Testis (tissue), 2 donors: ENCODE measurements at regions not wholly inside any gene's neighbourhood (a gene's known extent, or its start where the extent isn't known, plus 50 kb on each side); places are given as distances from the start of the nearest gene placed in this dataset.

Experiments
- DNase-seq: peaks from one replicate; pipeline ENCODE4 v3.0.0-alpha.2; 2019
- H3K27ac ChIP-seq, 2 donors: fragments of 200-600 bp; sonication (generic); one replicate each; pipeline ENCODE4 v1.5.1; 2019
- H3K27me3 ChIP-seq: fragments of 200-600 bp; sonication (generic); one replicate; pipeline ENCODE4 v1.5.1; 2019
- H3K36me3 ChIP-seq: fragments of 200-600 bp; sonication (generic); one replicate; pipeline ENCODE4 v1.5.1; 2017; ENCODE audit warnings: low read depth; ENCODE audit errors: missing control alignments
- H3K4me1 ChIP-seq: fragments of 200-600 bp; sonication (generic); one replicate; pipeline ENCODE4 v1.5.1; 2019
- H3K4me3 ChIP-seq, 2 donors: fragments of 200-600 bp; sonication (generic); one replicate each; pipeline ENCODE4 v1.5.1; 2017 to 2019
- H3K9me3 ChIP-seq: fragments of 200-600 bp; sonication (generic); one replicate; pipeline ENCODE4 v1.5.1; 2017
- POLR2A ChIP-seq: fragments of 450-650 bp; IDR thresholded peaks from one replicate; pipeline ENCODE4 v1.6.1; 2017; ENCODE audit warnings: antibody characterized with exemption, mild to moderate bottlenecking, moderate library complexity
- WGBS, 2 donors: methylation state at CpG; one replicate each; pipeline ENCODE4 v1.1.5; 2018; 5-methylcytosine and 5-hydroxymethylcytosine counted together
- intact Hi-C: fragments of 100-400 bp; cut with DNase I; formaldehyde crosslinking; loops from one replicate; pipeline ENCODE4 v1.15.1; 2023; ENCODE audit warnings: low total_unique reads
- TF ChIP-seq, protein P1 (sequence below), 3 experiments: fragments of 450-650 bp in 2 of 3; fragments of 200-600 bp in 1 of 3; sonication (generic) in 1 of 3; IDR thresholded peaks; one replicate each; pipeline ENCODE4 v1.5.1; 2016 to 2019; ENCODE audit warnings: antibody characterized with exemption in 3 of 3, mild to moderate bottlenecking in 2 of 3, moderate library complexity in 1 of 3

DNA sequence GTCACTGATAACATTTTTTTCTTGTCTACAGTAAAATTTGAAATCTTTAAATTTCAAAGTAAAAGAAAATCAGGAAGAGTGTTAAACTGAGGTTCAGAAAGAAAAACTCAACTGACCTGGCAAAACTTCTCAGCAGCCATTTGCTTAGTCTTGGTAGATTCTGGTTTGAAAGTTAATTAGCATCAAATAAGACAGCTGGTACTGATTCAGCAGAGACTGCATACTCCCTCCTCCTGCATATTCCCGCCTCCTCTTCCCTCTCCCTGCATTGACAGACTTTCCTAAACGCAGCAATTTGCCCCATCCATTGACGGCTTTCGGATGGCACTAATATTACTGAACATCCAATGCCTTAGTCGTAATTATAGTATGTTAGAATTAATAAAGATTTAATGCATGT, 520.8 kb downstream of the FLRT2 start:
- H3K27me3 ChIP-seq = no peaks in the 10 kb centered on the region
- no peak overlapping the region for H3K27ac ChIP-seq
- H3K4me3 ChIP-seq = no peak overlapping the region
- no peaks in the 10 kb centered on the region for H3K9me3 ChIP-seq
- no peak for TF ChIP-seq POLR2A
- TF ChIP-seq, protein P1, sequence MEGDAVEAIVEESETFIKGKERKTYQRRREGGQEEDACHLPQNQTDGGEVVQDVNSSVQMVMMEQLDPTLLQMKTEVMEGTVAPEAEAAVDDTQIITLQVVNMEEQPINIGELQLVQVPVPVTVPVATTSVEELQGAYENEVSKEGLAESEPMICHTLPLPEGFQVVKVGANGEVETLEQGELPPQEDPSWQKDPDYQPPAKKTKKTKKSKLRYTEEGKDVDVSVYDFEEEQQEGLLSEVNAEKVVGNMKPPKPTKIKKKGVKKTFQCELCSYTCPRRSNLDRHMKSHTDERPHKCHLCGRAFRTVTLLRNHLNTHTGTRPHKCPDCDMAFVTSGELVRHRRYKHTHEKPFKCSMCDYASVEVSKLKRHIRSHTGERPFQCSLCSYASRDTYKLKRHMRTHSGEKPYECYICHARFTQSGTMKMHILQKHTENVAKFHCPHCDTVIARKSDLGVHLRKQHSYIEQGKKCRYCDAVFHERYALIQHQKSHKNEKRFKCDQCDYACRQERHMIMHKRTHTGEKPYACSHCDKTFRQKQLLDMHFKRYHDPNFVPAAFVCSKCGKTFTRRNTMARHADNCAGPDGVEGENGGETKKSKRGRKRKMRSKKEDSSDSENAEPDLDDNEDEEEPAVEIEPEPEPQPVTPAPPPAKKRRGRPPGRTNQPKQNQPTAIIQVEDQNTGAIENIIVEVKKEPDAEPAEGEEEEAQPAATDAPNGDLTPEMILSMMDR (IDR thresholded peaks at IDR 0.05) = no peak
- intact Hi-C loops = no loop called here
- WGBS, 2 donors = 91 to 92% methylated on average over 5 of the region's 5 CpGs
- H3K4me1 ChIP-seq = no peaks in the 10 kb centered on the region
- DNase-seq = no peak
- H3K36me3 ChIP-seq = no peaks in the 10 kb centered on the region

DNA sequence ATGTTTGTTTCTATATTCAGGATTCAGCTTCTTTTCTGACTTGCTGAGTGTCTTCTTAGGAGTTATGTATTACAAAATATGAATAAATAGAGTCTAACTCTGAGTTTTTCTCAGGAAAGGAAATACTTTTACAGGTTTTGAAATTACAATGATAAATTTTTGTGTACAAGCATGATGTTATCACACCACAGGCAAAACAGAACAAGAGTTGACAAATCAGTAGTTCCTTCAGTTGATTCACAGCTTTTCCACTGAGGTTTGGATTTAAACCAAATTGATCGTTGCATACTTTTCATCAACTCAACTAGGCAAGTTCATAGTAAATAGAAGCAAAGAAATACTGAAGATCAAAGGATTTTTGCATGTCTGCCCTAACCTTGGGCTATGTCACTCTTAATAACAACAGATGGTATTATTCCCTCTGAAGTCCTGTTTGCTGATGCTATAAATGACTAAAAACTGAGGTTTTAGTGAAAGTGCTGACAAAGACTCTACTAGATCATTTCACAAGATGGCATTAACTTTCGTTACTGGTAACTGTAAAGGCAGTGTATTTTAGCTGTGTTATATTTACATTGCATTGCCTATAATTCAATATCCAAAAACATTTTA, 520.2 kb downstream of the FLRT2 start:
- DNase-seq = no peak
- intact Hi-C loops = no loop called here
- Histone ChIP-seq H3K27ac (no peak overlapping the region), H3K4me1 (no peaks in the 10 kb centered on the region), H3K9me3 (no peaks in the 10 kb centered on the region), H3K4me3 (no peak overlapping the region), H3K27me3 (no peaks in the 10 kb centered on the region), H3K36me3 (no peaks in the 10 kb centered on the region)
- WGBS, 2 donors = 69 to 77% methylated on average over 2 of the region's 2 CpGs
- TF ChIP-seq POLR2A = no peak
- TF ChIP-seq, protein P1 (IDR thresholded peaks at IDR 0.05) = no peak

DNA sequence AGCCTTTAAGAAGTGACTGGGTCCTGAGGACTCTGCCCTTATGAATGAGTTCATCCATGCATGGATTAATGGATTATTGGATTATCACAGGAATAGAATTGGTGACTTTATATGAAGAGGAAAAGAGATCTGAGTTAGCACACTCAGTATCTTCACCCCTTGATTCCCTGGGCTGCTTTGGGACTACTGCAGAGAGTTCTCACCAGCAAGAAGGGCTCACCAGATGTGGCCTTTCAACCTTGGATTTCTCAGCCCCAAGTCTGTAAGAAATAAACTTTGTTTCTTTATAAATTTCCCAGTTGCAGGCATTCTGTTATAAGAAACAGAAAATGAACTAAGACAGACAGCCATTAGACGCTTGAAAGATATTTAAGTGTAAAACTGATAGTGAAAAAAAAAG, 509.2 kb downstream of the FLRT2 start:
- H3K27ac ChIP-seq = no peak overlapping the region
- DNase-seq = no peak
- no peak overlapping the region for H3K4me3 ChIP-seq
- H3K27me3 ChIP-seq = no peaks in the 10 kb centered on the region
- 47 to 59% methylated on average over 1 of the region's 1 CpG for WGBS, 2 donors
- H3K36me3 ChIP-seq = no peaks in the 10 kb centered on the region
- intact Hi-C loops = no loop called here
- TF ChIP-seq, protein P1 (IDR thresholded peaks at IDR 0.05) = no peak
- TF ChIP-seq POLR2A = no peak
- H3K4me1 ChIP-seq = no peaks in the 10 kb centered on the region
- H3K9me3 ChIP-seq = no peaks in the 10 kb centered on the region

DNA sequence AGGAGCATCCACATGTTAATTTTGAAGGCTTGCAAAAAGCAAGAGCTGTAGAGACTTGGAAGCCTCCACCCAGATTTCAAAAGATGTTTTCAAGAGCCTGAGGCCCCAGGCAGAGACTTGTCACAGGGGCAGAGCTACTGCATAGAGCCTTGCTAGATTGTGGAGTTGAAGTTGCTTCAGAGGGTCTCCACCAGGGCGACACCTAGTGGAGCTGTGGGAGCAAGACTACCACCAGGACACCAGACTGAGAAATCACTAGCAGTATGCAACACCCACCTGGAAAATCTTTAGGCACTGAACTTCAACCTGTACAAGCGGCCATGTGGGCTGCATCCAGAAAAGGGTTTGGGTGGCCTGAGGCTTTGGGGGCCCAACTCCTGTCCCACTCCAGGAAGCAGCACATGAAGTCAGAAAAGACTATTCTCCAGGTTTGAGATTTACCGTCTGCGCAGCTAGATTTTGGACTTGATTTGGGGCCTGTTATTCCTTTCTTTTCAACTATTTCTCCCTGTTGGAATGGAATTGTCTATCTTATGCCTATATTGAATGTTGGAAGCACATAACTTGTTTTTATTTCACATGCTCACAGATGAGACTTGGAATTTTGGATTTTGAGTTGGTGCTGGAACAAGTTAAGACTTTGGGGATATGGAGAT, 508.6 kb downstream of the FLRT2 start:
- H3K4me3 ChIP-seq = no peak overlapping the region
- intact Hi-C loops = no loop called here
- H3K9me3 ChIP-seq = no peaks in the 10 kb centered on the region
- WGBS, 2 donors = 83 to 89% methylated on average over 4 of the region's 4 CpGs
- no peak overlapping the region for H3K27ac ChIP-seq
- no peak for TF ChIP-seq POLR2A
- TF ChIP-seq, protein P1 (IDR thresholded peaks at IDR 0.05) = peak in 1 of 3 experiments; percentile 49
- H3K36me3 ChIP-seq = no peaks in the 10 kb centered on the region
- peak; percentile 63 for DNase-seq
- no peaks in the 10 kb centered on the region for H3K27me3 ChIP-seq
- H3K4me1 ChIP-seq = no peaks in the 10 kb centered on the region

DNA sequence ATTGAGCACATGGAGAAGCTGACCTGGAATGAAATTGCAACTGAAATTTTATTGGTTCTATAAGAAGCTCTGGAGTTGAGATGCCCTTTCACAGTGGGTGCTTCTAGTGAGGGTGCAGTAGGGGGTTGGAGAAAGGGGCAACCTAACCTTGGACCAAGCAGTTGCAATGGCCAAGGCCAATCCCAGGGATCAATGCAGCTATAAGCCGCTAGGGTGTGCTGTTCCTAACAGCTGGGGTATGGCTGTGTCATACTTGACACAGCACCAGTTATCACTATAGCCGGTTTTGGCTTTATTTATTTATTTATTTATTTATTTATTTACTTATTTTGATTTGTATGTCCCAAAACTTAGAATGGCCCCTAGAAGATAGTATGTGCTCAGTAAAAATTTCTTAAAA, 505.9 kb downstream of the FLRT2 start:
- H3K4me1 ChIP-seq = no peaks in the 10 kb centered on the region
- TF ChIP-seq POLR2A = no peak
- TF ChIP-seq, protein P1 (IDR thresholded peaks at IDR 0.05) = peak in 1 of 3 experiments; percentile 20
- intact Hi-C loops = no loop called here
- 56 to 70% methylated on average over 2 of the region's 2 CpGs for WGBS, 2 donors
- no peaks in the 10 kb centered on the region for H3K27me3 ChIP-seq
- no peaks in the 10 kb centered on the region for H3K9me3 ChIP-seq
- H3K36me3 ChIP-seq = no peaks in the 10 kb centered on the region
- no peak overlapping the region for H3K27ac ChIP-seq
- DNase-seq = peak; percentile 36
- H3K4me3 ChIP-seq = no peak overlapping the region
